ENCODE measurements at regions not wholly inside any gene's neighbourhood (a gene's known extent, or its start where the extent isn't known, plus 50 kb on each side); places are given as distances from the start of the nearest gene placed in this dataset.
"Not testable (repeated sequence)": the region's sequence is repeated elsewhere in the genome, so short reads cannot be mapped to it uniquely, and the experiment has no call there.

GRCh38 chr6:76518443-76518842 is 446.0 kb upstream of the IMPG1 start:
- no peak for DNase-seq (ENCODE audit: low spot score)
- intact Hi-C loops (cut with DNase I), result no loop called here

GRCh38 chr6:76516924-76517323 is 444.5 kb upstream of the IMPG1 start:
- no peak for DNase-seq (ENCODE audit: low spot score)
- intact Hi-C loops (cut with DNase I), result no loop called here

DNA sequence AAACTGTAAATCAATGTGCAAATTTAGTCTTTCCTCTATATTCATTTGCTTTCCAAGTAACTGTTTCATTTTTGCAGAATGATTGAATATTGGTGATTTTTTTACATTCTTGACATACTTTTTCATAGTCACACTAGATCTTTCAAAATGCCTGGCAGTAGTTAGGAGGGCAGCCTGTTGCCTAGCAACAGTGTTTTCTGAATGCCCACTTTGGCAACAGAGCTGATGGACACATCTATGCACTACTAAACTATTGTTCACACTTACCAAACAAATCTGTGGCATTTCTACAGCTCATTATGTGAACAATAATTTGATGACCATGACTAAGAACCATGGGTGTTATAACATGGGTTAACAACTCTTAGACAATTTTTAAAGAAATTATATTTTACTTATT is 438.0 kb upstream of the IMPG1 start:
- intact Hi-C loops (cut with DNase I), result no loop called here
- DNase-seq (ENCODE audit: low spot score), result no peak

DNA sequence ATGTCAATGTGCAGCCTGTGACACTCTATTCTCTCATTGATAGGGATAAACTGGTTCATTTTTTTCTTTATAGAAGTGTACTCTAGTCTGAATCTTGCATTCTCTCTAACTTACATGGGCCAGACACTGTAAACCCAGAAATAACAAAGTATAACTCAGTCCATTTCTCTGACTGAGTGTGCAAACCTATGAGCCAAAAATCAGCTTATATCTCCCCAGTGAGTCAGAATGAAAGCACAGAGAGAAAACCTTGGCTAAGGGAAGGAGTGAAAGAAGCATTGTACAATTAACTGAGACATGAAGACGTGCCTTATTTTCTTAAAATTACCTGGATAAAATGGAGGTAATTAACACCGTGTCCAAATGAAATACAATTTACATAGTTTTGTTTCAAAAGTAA is 436.9 kb upstream of the IMPG1 start:
- no peak for DNase-seq (ENCODE audit: low spot score)
- intact Hi-C loops (cut with DNase I), result no loop called here

- intact Hi-C loops (cut with DNase I), result no loop called here
These were observed 434.3 kb upstream of the IMPG1 start for GRCh38 chr6:76506808-76507207.

GRCh38 chr6:76495909-76496308 is 423.4 kb upstream of the IMPG1 start:
- intact Hi-C loops (cut with DNase I), result no loop called here
- no peak for DNase-seq (ENCODE audit: low spot score)

More at GRCh38 chr6:76506808-76507207, 434.3 kb upstream of the IMPG1 start:
- no peak for DNase-seq (ENCODE audit: low spot score)

DNA sequence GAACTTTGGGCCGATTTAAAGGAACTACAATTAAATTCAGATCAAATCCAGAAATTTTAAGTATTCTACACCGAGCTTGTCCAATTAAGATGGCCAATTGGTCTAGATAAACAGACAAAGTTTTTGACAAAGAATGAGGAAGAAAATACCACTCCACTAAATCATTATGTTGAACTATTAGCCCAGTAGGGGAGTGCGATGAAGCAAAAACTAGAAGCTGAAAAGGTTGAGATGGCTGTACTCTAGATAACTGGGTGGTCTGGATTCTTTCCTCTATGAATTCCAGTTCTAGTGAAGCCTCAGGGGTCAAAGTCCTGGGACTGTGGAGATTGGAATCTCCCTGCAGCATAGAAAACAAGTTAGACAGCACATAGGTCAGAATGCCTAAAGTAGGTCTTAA is 418.9 kb upstream of the IMPG1 start:
- intact Hi-C loops (cut with DNase I); DNase-seq (ENCODE audit: low spot score): not testable (repeated sequence)

- intact Hi-C loops (cut with DNase I), result no loop called here
- no peak for DNase-seq (ENCODE audit: low spot score)
These were observed 418.0 kb upstream of the IMPG1 start for GRCh38 chr6:76490456-76490855.

- no peak for DNase-seq (ENCODE audit: low spot score)
- intact Hi-C loops (cut with DNase I), result no loop called here
These were observed 408.6 kb upstream of the IMPG1 start for GRCh38 chr6:76481101-76481500.

DNA sequence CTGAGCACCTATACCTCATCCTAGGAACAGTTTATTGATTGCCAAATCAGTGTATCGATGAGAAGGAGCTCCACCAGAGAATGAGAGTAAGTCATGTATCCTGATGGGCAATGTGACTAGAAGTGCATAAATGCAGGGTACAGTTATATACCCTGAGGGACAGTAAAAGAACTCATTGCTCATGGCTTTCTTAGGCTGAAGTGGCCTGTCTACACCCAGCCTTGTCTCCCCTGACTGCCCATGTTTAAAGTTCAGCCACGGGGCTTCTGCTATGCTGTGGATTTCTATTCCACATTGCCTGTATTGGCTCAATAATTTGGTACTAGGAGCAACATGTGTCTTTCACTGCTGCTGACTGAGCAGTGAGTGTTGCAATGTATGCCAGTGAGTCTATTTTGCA is 400.4 kb upstream of the IMPG1 start:
- intact Hi-C loops (cut with DNase I), result no loop called here
- DNase-seq (ENCODE audit: low spot score), result no peak

DNA sequence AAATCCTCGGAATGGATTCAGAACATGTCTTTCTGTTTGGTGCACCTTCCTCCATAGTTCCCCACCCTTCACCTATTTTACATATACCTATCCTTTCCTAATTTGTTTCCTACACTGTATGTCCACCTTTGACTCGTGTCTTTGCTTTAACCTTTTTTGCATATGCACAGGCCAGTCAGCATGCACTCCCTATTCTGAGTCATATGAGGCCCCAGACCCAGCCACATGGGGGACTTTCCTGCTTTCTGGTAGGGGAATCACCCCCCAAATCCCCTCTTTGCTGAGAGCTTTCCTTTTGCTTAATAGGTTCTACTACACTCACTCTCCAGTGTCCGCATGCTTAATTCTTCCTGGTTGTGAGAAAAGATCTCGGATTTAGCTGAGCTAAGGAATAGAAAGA is 393.8 kb upstream of the IMPG1 start:
- DNase-seq (ENCODE audit: low spot score), result no peak

GRCh38 chr6:76465410-76465809 is 392.9 kb upstream of the IMPG1 start:
- intact Hi-C loops (cut with DNase I), result no loop called here
- no peak for DNase-seq (ENCODE audit: low spot score)

More for the DNA sequence above, 393.8 kb upstream of the IMPG1 start:
- intact Hi-C loops (cut with DNase I), result no loop called here

DNA sequence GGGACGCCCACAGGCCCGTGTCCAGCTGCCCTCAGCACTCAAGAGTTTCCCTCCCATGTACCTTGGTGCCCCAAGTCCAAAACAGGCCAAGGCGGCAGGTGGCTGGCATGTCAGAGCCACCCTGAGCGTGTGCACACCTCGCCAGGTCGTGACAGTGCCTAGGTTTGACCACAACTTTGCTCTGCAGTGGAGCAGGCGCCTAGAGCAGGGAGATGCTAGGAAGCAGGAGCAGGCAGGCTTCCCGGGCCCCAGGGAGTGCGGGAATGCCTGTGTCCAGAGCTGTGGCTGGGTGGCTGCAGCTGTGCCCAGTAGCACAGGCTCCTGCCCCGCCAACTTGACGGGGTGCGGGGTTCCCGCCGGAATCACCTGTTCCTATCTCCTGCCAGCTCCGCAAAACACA is 380.8 kb upstream of the IMPG1 start:
- intact Hi-C loops (cut with DNase I), result no loop called here
- no peak for DNase-seq (ENCODE audit: low spot score)

DNA sequence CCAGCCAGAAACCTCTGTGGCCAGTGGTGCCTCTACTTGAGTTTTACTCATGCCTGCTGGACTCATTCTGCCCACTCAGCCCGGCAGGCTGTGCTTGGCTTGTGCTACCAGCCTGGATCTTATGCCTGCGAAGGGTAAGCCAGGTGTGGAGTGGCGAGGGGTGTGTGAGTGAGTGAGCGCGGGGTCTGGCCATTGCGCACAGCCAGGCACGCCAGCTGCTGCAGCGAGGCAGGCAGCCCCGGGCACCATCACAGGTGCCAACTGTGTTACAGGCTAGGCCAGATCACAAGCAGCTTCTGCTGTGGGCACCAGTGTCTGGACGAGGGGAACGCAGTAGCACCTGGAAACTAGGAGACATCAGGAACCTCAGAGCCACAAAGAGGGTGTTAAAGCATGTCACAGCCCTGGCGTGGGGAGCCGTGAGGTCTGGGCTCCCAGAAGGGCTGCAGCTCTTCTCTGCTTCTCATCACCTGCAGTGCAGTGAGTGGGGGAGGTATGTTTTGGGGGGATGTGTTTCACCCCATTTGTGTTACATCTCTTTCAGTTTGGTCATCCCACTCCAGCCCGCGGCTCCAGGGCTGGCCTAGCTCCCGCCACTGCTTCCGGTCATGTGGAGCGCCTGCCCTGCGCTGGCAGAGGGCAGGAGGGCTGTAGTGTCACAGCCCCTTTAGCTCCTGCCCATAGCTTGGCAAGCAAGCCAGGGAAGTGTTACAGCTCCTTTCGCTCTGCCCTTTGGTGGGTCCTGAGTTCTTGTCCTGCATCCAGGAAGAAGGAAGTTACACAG is 379.7 kb upstream of the IMPG1 start:
- intact Hi-C loops (cut with DNase I), result no loop called here
- DNase-seq (ENCODE audit: low spot score), result no peak

GRCh38 chr6:76448109-76448508 is 375.6 kb upstream of the IMPG1 start:
- intact Hi-C loops (cut with DNase I), result no loop called here
- no peak for DNase-seq (ENCODE audit: low spot score)

GRCh38 chr6:76441875-76442274 is 369.4 kb upstream of the IMPG1 start:
- intact Hi-C loops (cut with DNase I), result no loop called here
- DNase-seq (ENCODE audit: low spot score), result no peak

- intact Hi-C loops (cut with DNase I), result no loop called here
- no peak for DNase-seq (ENCODE audit: low spot score)
These were observed 367.3 kb upstream of the IMPG1 start for GRCh38 chr6:76439811-76440210.

DNA sequence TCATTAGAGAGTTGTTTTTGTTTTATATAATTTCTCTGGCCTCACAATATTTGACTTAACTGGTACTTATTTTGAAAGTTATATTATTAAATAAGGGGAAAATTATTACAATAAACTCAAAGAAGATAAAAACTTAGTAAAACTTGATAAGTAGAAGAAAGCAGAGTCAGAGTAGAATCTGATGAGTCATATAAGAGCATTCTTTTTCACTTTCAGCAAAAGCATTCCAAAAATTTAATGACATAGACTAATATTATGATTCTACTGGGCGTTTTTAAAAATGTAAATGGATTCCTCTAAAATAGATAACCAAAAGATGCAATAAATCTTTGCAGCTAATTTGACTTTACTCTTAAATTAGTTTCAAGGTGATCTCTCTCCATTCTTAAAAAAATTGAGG is 366.3 kb upstream of the IMPG1 start:
- DNase-seq (ENCODE audit: low spot score), result no peak
- intact Hi-C loops (cut with DNase I), result no loop called here

DNA sequence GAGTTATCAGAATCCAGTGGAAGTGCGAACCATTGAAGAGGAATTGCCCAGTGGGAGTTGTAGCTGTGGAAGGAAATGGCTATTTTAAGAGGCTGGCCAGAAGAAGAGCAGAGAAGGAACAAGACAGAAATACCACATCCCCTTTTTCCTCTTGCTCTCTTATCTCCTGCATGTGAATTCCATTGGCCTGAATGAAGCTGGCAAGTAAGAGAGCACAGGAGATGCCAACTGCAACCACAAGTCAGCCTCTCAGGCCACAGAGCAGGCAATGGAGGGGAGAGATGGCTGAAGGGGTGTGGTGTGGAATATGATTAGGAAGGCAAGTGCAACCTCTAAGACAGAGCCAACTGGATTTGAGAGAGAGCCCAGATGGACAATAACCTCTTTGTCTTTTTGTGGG is 362.7 kb upstream of the IMPG1 start:
- intact Hi-C loops (cut with DNase I), result no loop called here
- DNase-seq (ENCODE audit: low spot score), result no peak

DNA sequence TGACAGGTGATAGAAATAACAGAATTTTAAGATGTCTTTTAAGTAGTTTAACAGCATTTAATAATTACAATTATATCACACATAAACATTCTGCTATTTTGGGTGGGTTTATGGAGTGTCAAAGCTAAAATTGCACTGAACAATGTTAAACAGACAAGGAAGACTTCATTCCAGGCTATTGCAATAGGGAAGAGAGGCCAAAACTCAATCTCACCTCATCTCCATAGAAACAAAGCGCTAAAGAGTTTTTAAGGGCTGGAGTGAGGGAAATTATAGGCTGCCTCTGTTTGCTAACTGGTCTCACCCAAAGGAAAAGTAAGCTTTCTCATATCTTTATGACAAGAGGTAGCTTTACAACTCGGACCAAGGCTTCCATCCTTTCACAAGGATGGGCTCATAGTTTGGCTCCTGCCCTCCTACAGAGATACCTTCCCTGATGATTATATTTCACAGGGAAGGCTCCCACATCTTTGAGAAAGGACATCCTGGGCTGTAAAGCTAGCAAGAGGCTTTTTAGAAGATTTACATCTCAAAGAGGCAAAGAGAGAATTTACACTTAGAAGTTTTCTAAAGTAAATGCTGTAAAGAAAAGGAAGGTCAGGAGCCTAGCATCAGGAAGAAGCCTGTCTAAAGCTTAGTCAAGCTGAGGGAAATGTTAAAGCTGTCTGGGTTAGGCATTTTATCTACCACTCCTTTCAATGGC is 350.2 kb upstream of the IMPG1 start:
- intact Hi-C loops (cut with DNase I), result loop anchor here in 1 of 2 donors (10.0 kb wide), 1 partner anchor 258 kb away; no protein-coding TSS in a partner anchor
- DNase-seq (ENCODE audit: low spot score), result no peak

- intact Hi-C loops (cut with DNase I), result loop anchor here in 1 of 2 donors (10.0 kb wide), 1 partner anchor 255 kb away; no protein-coding TSS in a partner anchor
- DNase-seq (ENCODE audit: low spot score), result no peak
These were observed 347.6 kb upstream of the IMPG1 start for GRCh38 chr6:76420094-76420493.
